ENCODE measurements at regions not wholly inside any gene's neighbourhood (a gene's known extent, or its start where the extent isn't known, plus 50 kb on each side); places are given as distances from the start of the nearest gene placed in this dataset.

DNA sequence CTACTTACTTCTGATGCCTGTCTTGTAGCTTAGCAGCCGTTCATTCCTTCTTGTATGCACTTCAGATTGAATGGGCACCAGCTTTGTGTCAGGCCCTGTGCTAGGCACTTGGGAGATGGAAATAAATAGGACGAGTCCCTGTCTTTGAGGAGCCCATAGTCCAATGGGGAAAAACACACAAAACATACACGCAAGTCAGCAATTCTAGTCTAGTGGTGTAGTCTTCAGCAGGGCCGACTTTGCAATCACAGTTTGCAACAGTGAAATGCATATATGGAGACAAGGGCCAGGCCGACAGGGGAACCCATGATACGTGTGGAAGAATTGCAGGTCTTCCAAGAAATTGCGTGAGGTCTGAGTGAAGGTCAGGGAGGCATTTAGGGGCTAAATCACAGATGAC is 262.6 kb downstream of the MAF start:
- TF ChIP-seq, protein P1, sequence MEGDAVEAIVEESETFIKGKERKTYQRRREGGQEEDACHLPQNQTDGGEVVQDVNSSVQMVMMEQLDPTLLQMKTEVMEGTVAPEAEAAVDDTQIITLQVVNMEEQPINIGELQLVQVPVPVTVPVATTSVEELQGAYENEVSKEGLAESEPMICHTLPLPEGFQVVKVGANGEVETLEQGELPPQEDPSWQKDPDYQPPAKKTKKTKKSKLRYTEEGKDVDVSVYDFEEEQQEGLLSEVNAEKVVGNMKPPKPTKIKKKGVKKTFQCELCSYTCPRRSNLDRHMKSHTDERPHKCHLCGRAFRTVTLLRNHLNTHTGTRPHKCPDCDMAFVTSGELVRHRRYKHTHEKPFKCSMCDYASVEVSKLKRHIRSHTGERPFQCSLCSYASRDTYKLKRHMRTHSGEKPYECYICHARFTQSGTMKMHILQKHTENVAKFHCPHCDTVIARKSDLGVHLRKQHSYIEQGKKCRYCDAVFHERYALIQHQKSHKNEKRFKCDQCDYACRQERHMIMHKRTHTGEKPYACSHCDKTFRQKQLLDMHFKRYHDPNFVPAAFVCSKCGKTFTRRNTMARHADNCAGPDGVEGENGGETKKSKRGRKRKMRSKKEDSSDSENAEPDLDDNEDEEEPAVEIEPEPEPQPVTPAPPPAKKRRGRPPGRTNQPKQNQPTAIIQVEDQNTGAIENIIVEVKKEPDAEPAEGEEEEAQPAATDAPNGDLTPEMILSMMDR (IDR thresholded peaks at IDR 0.05; ENCODE audit: low read depth, low read length, missing control alignments): no peak

DNA sequence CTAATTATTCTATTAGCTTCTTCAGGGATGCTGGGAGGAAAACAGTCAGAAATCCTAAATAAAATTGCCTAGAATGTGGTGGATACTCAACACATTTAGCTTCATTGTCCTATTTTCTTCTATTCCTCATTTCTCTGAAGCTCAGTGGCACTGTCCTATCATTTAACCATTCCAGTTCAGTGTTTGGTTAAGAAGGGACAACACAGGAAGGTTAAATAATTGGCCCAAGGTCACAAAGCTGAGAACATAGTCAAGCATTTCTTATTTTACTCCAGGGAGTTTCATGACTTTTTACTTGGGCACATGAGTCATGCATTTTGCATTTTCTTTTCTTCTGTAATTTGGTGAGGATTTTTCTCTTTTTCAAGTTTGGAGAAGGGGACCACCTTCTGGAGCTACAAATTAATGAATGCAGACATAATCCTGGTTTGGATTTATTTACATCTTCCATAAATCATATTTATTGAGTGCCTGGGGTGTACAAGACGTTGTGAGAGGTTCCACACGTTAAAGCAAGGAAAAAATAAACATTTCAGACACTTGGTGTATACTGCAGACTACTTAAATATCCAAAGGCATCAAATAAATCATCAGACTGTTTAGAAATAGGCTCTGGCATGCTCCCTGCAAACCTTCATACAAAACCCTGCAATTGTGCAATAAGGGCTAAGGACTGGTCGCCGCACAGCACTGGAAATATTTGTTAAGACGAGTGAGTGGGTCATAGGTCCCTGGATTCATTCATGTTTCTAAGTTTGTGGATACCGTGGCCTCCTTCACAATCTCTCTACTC is 263.9 kb downstream of the MAF start:
- no peak for DNase-seq (ENCODE audit: low read depth)
- TF ChIP-seq, protein P1 (IDR thresholded peaks at IDR 0.05; ENCODE audit: low read depth, low read length, missing control alignments): no peak

More for the DNA sequence above, 262.6 kb downstream of the MAF start:
- no peak for DNase-seq (ENCODE audit: low read depth)
- H3K4me3 ChIP-seq (ENCODE audit: low read depth, low read length): no peak overlapping the region

DNA sequence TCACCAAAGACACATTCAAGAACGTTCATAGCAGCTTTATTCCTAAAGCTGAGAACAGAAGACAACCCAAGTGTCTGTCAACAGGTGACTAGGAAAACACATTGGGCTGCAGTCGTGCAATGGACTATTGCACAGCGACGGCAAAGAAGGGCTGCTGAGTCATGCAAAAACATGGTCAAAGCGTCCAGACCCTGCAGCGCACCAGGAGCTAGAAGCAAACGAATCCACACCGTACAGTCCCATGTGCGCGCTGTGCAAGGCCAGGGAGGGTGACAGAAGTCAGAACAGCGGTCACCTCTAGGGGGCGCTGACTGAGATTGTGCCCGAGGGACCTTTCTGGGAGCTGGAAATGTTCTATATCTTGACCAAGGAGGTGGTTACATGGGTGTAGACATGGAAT is 266.4 kb downstream of the MAF start:
- DNase-seq (ENCODE audit: low read depth): no peak
- H3K4me3 ChIP-seq (ENCODE audit: low read depth, low read length): no peak overlapping the region
- TF ChIP-seq, protein P1 (IDR thresholded peaks at IDR 0.05; ENCODE audit: low read depth, low read length, missing control alignments): peak; percentile 57

More for the DNA sequence above, 263.9 kb downstream of the MAF start:
- H3K4me3 ChIP-seq (ENCODE audit: low read depth, low read length): no peak overlapping the region

DNA sequence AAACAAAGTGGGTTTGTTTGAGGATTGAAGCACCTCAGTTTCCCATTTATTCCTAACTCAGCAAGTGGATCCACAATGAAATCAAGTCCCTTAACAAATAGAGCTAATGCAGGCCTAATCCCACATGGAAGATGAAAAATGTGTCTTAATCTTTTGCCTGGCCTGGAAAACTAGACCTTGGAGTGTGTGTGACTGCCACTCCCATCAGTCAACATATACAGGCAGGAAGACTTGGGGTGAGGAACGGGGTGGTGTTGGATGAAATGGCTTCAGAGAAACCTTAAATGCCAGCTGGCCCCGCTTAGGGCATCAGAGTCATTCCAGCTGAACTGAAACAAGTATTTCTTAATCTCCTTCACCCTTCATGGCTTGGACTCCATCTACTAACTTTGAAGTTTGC is 269.5 kb downstream of the MAF start:
- TF ChIP-seq, protein P1 (IDR thresholded peaks at IDR 0.05; ENCODE audit: low read depth, low read length, missing control alignments): no peak
- no peak for DNase-seq (ENCODE audit: low read depth)
- no peak overlapping the region for H3K4me3 ChIP-seq (ENCODE audit: low read depth, low read length)

DNA sequence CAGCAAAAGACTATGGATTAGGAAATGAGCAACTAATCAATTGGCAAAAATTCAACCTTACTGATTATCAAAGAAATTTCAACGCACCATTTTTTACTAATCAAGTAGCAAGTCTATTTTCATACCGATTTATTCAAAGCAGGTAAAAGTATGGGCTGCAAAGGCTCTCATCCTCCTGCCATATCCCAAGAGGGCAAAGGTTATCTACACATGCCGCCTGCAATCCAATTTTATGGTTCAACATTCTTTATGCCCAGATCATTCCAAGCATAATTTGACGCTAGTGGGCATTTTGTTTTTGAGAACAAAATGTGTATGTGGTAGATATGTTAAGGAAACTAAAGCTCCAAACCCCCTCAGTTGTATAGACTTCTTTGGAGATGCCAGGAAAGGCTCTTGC is 270.6 kb downstream of the MAF start:
- no peak overlapping the region for H3K4me3 ChIP-seq (ENCODE audit: low read depth, low read length)
- TF ChIP-seq, protein P1 (IDR thresholded peaks at IDR 0.05; ENCODE audit: low read depth, low read length, missing control alignments): no peak
- DNase-seq (ENCODE audit: low read depth): no peak

DNA sequence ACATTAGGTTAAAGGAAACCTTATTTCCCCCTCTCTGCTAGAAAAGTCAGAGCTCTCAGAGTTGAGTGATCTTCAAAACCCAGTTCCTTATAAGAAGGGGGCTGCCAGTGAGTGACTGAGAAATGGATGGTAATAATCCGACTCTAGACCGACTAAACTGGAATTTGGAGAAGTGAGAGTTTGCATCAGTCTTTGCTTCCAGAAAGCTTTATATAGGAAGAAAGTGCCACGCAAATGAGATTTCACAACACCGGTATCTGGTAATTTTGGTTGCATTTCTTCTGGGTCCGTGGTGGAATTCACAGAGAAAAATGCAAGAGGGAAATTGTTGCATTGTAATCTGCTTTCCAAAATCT is 271.4 kb downstream of the MAF start:
- TF ChIP-seq, protein P1 (IDR thresholded peaks at IDR 0.05; ENCODE audit: low read depth, low read length, missing control alignments): no peak
- DNase-seq (ENCODE audit: low read depth): no peak
- H3K4me3 ChIP-seq (ENCODE audit: low read depth, low read length): no peak overlapping the region

Data from GM12864 (cell line).